ENCODE measurements at regions not wholly inside any gene's neighbourhood (a gene's known extent, or its start where the extent isn't known, plus 50 kb on each side); places are given as distances from the start of the nearest gene placed in this dataset.

- Histone ChIP-seq H3K4me1 (ENCODE audit: insufficient read depth, low read length) (no peaks in the 10 kb centered on the region), H3K9ac (ENCODE audit: low read depth, low read length) (no peak overlapping the region), H3K36me3 (ENCODE audit: insufficient read depth, low read length) (no peaks in the 10 kb centered on the region), H3K9me3 (ENCODE audit: control insufficient read depth, insufficient read depth, low read length) (no peaks in the 10 kb centered on the region)
Measured at GRCh38 chrX:139091878-139092277, 380.4 kb upstream of the FGF13 start.

DNA sequence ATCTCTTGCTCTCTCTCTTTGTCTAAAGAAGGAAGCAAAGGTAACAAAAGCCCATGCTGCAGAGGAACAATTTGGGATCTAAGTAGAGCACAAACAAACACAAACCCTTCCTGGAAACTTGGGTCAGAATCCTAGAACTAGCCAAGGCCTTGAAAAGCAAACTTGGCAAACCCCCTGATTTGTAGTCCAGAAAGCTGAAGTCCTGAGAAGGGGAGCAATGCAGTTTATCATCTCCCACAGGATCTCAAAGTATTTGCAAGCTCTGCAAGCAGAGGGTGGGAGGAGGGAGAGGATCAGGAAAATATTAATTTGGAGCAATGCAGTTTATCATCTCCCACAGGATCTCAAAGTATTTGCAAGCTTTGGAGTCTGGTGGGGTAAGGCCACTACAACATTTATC, 379.5 kb upstream of the FGF13 start:
- Histone ChIP-seq H3K4me1 (ENCODE audit: insufficient read depth, low read length) (no peaks in the 10 kb centered on the region), H3K9ac (ENCODE audit: low read depth, low read length) (no peak overlapping the region), H3K36me3 (ENCODE audit: insufficient read depth, low read length) (no peaks in the 10 kb centered on the region), H3K9me3 (ENCODE audit: control insufficient read depth, insufficient read depth, low read length) (no peaks in the 10 kb centered on the region)

DNA sequence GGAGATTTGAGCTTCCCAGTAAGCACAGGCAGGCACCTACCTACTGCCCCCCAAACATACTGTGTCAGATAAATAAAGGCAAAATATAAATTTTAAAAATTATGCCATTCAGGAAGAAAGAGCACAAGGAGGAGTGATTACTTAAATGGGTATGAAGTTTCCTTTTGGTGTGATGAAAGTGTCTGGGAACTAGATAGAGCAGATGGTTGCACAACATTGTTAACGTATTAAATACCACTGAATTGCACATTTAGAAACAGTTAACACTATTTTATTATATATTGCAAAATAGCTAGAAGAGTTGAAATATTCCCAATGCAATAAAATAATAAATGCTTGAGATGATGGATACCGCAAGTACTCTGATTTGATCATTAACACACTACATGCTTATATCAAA, 374.7 kb upstream of the FGF13 start:
- Histone ChIP-seq H3K4me1 (ENCODE audit: insufficient read depth, low read length) (no peaks in the 10 kb centered on the region), H3K9me3 (ENCODE audit: control insufficient read depth, insufficient read depth, low read length) (no peaks in the 10 kb centered on the region), H3K9ac (ENCODE audit: low read depth, low read length) (no peak overlapping the region), H3K36me3 (ENCODE audit: insufficient read depth, low read length) (no peaks in the 10 kb centered on the region)

GRCh38 chrX:139085404-139085803, 373.9 kb upstream of the FGF13 start:
- Histone ChIP-seq H3K4me1 (ENCODE audit: insufficient read depth, low read length) (no peaks in the 10 kb centered on the region), H3K9ac (ENCODE audit: low read depth, low read length) (no peak overlapping the region), H3K36me3 (ENCODE audit: insufficient read depth, low read length) (no peaks in the 10 kb centered on the region), H3K9me3 (ENCODE audit: control insufficient read depth, insufficient read depth, low read length) (no peaks in the 10 kb centered on the region)

- Histone ChIP-seq H3K9me3 (ENCODE audit: control insufficient read depth, insufficient read depth, low read length) (no peaks in the 10 kb centered on the region), H3K9ac (ENCODE audit: low read depth, low read length) (no peak overlapping the region), H3K36me3 (ENCODE audit: insufficient read depth, low read length) (no peaks in the 10 kb centered on the region), H3K4me1 (ENCODE audit: insufficient read depth, low read length) (no peaks in the 10 kb centered on the region)
Measured at GRCh38 chrX:139083191-139083590, 371.7 kb upstream of the FGF13 start.

- H3K9ac ChIP-seq (ENCODE audit: low read depth, low read length) = no peak overlapping the region
- no peaks in the 10 kb centered on the region for H3K36me3 ChIP-seq (ENCODE audit: insufficient read depth, low read length)
- no peaks in the 10 kb centered on the region for H3K4me1 ChIP-seq (ENCODE audit: insufficient read depth, low read length)
- H3K9me3 ChIP-seq (ENCODE audit: control insufficient read depth, insufficient read depth, low read length) = no peaks in the 10 kb centered on the region
Measured at GRCh38 chrX:139081965-139082364, 370.4 kb upstream of the FGF13 start.

- no peaks in the 10 kb centered on the region for H3K9me3 ChIP-seq (ENCODE audit: control insufficient read depth, insufficient read depth, low read length)
- H3K9ac ChIP-seq (ENCODE audit: low read depth, low read length) = no peak overlapping the region
- H3K36me3 ChIP-seq (ENCODE audit: insufficient read depth, low read length) = no peaks in the 10 kb centered on the region
- no peaks in the 10 kb centered on the region for H3K4me1 ChIP-seq (ENCODE audit: insufficient read depth, low read length)
Measured at GRCh38 chrX:139079789-139080188, 368.3 kb upstream of the FGF13 start.

DNA sequence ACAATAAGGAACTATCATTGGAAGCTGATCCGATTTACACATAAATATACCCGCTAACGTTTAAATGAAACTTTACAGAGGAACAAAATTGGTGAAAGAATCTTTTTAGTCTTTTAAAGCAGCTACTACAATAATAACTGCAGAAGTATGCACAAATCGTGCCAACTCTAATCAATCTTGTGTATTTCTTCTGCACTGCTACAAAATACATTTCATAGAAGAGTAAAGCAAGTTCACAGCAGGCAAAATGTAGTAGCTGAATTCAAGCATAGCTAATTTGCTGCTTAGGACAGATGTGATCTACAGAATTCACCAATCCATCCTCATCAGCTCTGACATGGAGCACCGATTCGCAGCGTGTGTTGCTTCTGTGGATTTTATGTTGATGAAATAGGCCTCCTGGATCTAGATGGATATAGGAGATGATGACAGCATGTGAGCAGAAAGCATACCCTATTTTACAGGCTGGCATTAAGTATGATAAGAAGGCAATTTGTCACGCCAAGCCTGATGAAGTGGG, 367.3 kb upstream of the FGF13 start:
- no peaks in the 10 kb centered on the region for H3K36me3 ChIP-seq (ENCODE audit: insufficient read depth, low read length)
- H3K4me1 ChIP-seq (ENCODE audit: insufficient read depth, low read length) = no peaks in the 10 kb centered on the region
- no peaks in the 10 kb centered on the region for H3K9me3 ChIP-seq (ENCODE audit: control insufficient read depth, insufficient read depth, low read length)

DNA sequence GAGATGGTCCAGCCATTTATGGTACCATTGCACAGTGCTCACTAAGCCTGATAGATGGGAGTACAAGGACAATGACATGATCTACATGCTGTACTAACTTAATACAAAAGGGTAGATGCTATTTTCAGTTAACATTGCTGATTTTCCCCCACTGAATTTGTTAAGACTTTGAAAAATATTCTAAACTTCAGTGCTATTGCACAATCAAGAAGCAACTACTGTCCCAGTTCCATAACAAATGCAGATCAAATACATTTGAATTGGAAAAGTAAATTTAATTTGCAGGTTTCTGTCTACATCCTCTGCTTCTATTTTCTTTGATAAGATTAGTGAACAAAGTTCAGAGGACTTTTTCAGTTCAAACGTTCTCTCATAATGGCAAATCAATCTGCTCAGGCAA, 366.8 kb upstream of the FGF13 start:
- Histone ChIP-seq H3K4me1 (ENCODE audit: insufficient read depth, low read length) (no peaks in the 10 kb centered on the region), H3K9ac (ENCODE audit: low read depth, low read length) (no peak overlapping the region), H3K9me3 (ENCODE audit: control insufficient read depth, insufficient read depth, low read length) (no peaks in the 10 kb centered on the region), H3K36me3 (ENCODE audit: insufficient read depth, low read length) (no peaks in the 10 kb centered on the region)

More for the DNA sequence above, 367.3 kb upstream of the FGF13 start:
- H3K9ac ChIP-seq (ENCODE audit: low read depth, low read length) = no peak overlapping the region

- Histone ChIP-seq H3K36me3 (ENCODE audit: insufficient read depth, low read length) (no peaks in the 10 kb centered on the region), H3K9me3 (ENCODE audit: control insufficient read depth, insufficient read depth, low read length) (no peaks in the 10 kb centered on the region), H3K4me1 (ENCODE audit: insufficient read depth, low read length) (no peaks in the 10 kb centered on the region), H3K9ac (ENCODE audit: low read depth, low read length) (no peak overlapping the region)
Measured at GRCh38 chrX:139077281-139078250, 366.0 kb upstream of the FGF13 start.

- H3K4me1 ChIP-seq (ENCODE audit: insufficient read depth, low read length) = no peaks in the 10 kb centered on the region
- H3K36me3 ChIP-seq (ENCODE audit: insufficient read depth, low read length) = no peaks in the 10 kb centered on the region
- H3K9me3 ChIP-seq (ENCODE audit: control insufficient read depth, insufficient read depth, low read length) = peaks cover 3% of the 10 kb centered on the region; the same call in 1 of the 2 replicates
- no peak overlapping the region for H3K9ac ChIP-seq (ENCODE audit: low read depth, low read length)
Measured at GRCh38 chrX:139063364-139063763, 351.8 kb upstream of the FGF13 start.

DNA sequence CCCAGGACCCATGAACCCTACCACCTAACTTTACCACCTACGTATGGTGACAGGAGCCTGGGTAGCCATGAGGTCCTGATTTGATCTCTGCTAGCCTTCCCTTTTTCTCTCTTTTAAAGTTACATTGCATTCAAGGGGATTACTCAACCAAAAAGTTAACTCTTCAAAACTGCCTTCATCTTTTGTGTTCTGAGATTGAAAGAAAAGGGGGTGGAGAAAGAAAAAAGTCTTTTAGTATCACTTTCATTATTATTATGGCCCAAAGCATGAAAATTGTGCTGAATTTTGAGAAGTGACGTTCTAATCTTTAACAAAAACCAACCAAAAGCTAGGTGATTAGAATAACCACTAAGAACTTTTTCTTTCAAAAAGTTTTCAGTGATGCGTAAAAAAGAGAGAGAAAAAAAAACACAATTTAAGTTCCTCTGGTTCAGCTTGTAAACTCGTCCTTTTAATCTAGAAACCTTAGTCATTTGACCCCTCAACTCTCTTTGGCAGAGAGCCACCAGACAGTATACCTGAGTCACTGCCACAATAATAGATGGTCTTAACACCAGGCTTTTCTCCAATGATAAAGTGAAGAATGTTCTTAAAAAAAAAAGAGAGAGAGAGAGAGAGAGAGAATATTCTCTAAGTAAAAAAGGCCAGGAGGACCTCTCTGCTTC, 347.4 kb upstream of the FGF13 start:
- Histone ChIP-seq H3K9ac (ENCODE audit: low read depth, low read length) (no peak overlapping the region), H3K4me1 (ENCODE audit: insufficient read depth, low read length) (no peaks in the 10 kb centered on the region), H3K9me3 (ENCODE audit: control insufficient read depth, insufficient read depth, low read length) (no peaks in the 10 kb centered on the region), H3K36me3 (ENCODE audit: insufficient read depth, low read length) (no peaks in the 10 kb centered on the region)

GRCh38 chrX:139052461-139052860, 340.9 kb upstream of the FGF13 start:
- no peak overlapping the region for H3K9ac ChIP-seq (ENCODE audit: low read depth, low read length)
- no peaks in the 10 kb centered on the region for H3K9me3 ChIP-seq (ENCODE audit: control insufficient read depth, insufficient read depth, low read length)
- H3K4me1 ChIP-seq (ENCODE audit: insufficient read depth, low read length) = no peaks in the 10 kb centered on the region; the same call in 1 of the 2 replicates
- no peaks in the 10 kb centered on the region for H3K36me3 ChIP-seq (ENCODE audit: insufficient read depth, low read length)

- Histone ChIP-seq H3K4me1 (ENCODE audit: insufficient read depth, low read length) (no peaks in the 10 kb centered on the region; the same call in 1 of the 2 replicates), H3K9ac (ENCODE audit: low read depth, low read length) (no peak overlapping the region), H3K9me3 (ENCODE audit: control insufficient read depth, insufficient read depth, low read length) (peaks cover 3% of the 10 kb centered on the region; the same call in 1 of the 2 replicates), H3K36me3 (ENCODE audit: insufficient read depth, low read length) (no peaks in the 10 kb centered on the region)
Measured at GRCh38 chrX:139049465-139049864, 337.9 kb upstream of the FGF13 start.

Data from ES-I3 (cell line).